ENCODE measurements at regions not wholly inside any gene's neighbourhood (a gene's known extent, or its start where the extent isn't known, plus 50 kb on each side); places are given as distances from the start of the nearest gene placed in this dataset.

GRCh38 chr15:54820098-54820497 lies 376.6 kb downstream of the RSL24D1 start:
- TF ChIP-seq CTCF (IDR thresholded peaks at IDR 0.05; ENCODE audit: insufficient read depth, low read depth, low read length) (no peak), EZH2 (IDR thresholded peaks at IDR 0.05; ENCODE audit: insufficient read depth, low read length) (no peak)
